ENCODE measurements at regions not wholly inside any gene's neighbourhood (a gene's known extent, or its start where the extent isn't known, plus 50 kb on each side); places are given as distances from the start of the nearest gene placed in this dataset.
"Not testable (repeated sequence)": the region's sequence is repeated elsewhere in the genome, so short reads cannot be mapped to it uniquely, and the experiment has no call there.

DNA sequence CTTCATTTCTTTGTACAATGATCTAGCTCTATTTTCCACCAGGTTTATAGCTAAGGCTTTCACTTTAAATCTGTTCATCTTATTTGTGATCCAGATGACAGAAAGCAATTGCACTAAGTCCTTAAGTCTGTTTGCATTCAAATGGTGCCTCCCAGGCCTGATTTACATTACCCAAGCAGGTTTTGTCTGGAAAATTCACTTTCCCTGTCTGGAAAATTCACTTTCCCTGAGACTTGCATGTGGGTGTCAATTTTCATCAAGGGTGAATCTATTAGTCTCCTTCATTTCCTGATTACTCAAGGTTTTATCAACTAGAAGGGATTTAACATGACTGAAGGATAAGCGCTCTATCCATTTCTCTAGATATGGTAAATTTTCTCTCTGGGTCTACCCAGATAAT is 1480.2 kb upstream of the GOT2 start:
- no peaks in the 10 kb centered on the region for H3K9me3 ChIP-seq
- ATAC-seq (ENCODE audit: low FRiP score in 2 of 2) (no peak), DNase-seq (no peak)
- no peaks in the 10 kb centered on the region for H3K4me1 ChIP-seq
- H3K36me3 ChIP-seq, result no peaks in the 10 kb centered on the region
- no peak overlapping the region for H3K27ac ChIP-seq
- 95 to 100% methylated on average over 1 of the region's 1 CpG for WGBS, 2 donors
- no peak for TF ChIP-seq POLR2AphosphoS5 (IDR thresholded peaks at IDR 0.05)
- TF ChIP-seq POLR2A (IDR thresholded peaks at IDR 0.05), result no peak
- TF ChIP-seq EP300 (IDR thresholded peaks at IDR 0.05), result no peak
- TF ChIP-seq, protein P1, sequence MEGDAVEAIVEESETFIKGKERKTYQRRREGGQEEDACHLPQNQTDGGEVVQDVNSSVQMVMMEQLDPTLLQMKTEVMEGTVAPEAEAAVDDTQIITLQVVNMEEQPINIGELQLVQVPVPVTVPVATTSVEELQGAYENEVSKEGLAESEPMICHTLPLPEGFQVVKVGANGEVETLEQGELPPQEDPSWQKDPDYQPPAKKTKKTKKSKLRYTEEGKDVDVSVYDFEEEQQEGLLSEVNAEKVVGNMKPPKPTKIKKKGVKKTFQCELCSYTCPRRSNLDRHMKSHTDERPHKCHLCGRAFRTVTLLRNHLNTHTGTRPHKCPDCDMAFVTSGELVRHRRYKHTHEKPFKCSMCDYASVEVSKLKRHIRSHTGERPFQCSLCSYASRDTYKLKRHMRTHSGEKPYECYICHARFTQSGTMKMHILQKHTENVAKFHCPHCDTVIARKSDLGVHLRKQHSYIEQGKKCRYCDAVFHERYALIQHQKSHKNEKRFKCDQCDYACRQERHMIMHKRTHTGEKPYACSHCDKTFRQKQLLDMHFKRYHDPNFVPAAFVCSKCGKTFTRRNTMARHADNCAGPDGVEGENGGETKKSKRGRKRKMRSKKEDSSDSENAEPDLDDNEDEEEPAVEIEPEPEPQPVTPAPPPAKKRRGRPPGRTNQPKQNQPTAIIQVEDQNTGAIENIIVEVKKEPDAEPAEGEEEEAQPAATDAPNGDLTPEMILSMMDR (IDR thresholded peaks at IDR 0.05), result no peak
- H3K27me3 ChIP-seq, result no peaks in the 10 kb centered on the region
- no peak overlapping the region for H3K4me3 ChIP-seq

DNA sequence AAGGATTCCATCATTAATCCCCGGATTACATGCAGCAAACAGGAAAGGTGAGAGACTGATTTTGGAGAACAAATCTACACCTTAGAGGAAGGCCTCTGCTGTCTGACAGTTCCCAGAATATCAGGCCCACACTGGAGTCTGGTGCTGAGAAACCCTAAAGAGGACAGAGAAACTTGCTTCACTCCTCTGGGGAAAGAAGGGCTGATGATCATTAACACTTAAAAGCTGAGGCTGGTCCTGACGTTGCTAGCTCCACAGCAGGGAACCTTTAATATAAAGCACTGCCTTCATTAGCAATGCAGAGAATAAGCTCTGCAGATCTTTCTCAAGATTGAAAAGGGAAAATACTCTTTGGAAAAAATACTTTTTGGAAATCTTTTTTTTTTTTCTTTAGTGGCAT is 1472.4 kb upstream of the GOT2 start:
- Histone ChIP-seq H3K9me3 (no peaks in the 10 kb centered on the region), H3K27ac (no peak overlapping the region), H3K27me3 (no peaks in the 10 kb centered on the region), H3K36me3 (no peaks in the 10 kb centered on the region), H3K4me3 (no peak overlapping the region), H3K4me1 (no peaks in the 10 kb centered on the region)
- DNase-seq, result no peak
- 53 to 63% methylated on average over 2 of the region's 2 CpGs for WGBS, 2 donors
- ATAC-seq (ENCODE audit: low FRiP score in 2 of 2), result no peak
- TF ChIP-seq POLR2AphosphoS5 (IDR thresholded peaks at IDR 0.05), result no peak
- no peak for TF ChIP-seq POLR2A (IDR thresholded peaks at IDR 0.05)
- no peak for TF ChIP-seq EP300 (IDR thresholded peaks at IDR 0.05)
- TF ChIP-seq, protein P1 (IDR thresholded peaks at IDR 0.05), result no peak

DNA sequence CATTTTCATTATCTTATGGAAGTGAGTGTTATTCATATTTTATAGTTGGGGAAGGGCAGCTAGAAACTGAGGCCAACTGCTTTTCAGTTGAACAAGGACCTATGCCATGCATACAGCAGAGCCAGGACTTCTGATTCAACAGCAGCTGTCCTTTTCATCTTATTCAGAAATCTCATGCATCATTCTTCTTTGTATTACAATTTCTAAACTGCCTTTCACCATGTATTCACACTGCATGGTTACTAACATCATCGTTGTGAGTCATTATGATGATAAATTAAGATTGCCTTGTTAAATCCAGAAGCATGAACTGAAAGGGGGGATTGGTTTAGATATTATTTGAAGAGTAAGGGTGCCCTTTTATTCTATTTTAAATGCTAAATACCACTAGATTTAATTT is 1470.1 kb upstream of the GOT2 start:
- WGBS, 2 donors, result 68 to 78% methylated on average over 1 of the region's 1 CpG
- ATAC-seq (ENCODE audit: low FRiP score in 2 of 2) (peak in 1 of 2 donors; percentile 26), DNase-seq (no peak)
- no peak overlapping the region for H3K27ac ChIP-seq
- no peaks in the 10 kb centered on the region for H3K4me1 ChIP-seq
- H3K9me3 ChIP-seq, result no peaks in the 10 kb centered on the region
- TF ChIP-seq, protein P1 (IDR thresholded peaks at IDR 0.05), result no peak
- TF ChIP-seq EP300 (IDR thresholded peaks at IDR 0.05) (no peak), POLR2A (IDR thresholded peaks at IDR 0.05) (no peak), POLR2AphosphoS5 (IDR thresholded peaks at IDR 0.05) (no peak)
- H3K27me3 ChIP-seq, result no peaks in the 10 kb centered on the region
- no peak overlapping the region for H3K4me3 ChIP-seq
- H3K36me3 ChIP-seq, result no peaks in the 10 kb centered on the region

DNA sequence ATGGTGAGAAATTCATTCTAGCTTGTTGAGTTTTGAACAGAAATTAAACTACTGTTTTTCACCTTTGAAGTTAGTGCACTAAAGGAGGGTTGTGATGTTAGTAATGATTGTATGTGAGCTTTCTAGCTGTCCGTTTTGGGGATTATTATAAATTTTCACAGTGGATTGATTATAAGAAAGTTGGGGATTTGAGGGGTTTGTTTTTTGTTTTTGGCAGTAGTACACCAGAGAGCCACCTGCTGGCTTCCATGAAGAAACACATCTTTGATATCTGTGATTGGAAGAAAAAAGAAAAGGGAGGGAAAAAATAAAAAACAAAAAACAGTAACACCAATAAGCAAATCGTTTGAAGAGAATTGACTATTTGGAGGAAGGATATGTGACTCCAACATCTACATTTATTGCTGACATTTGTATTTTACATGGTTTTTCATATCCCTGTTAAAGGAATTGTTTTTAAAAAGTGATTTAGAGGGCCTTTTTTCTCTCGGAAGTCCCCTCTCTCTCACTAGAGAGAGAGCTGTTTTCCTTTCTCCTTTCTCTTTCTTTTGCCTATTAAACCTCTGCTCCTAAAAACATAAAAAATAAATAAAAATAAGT is 1469.5 kb upstream of the GOT2 start:
- ATAC-seq (ENCODE audit: low FRiP score in 2 of 2) (no peak), DNase-seq (no peak)
- H3K4me1 ChIP-seq, result no peaks in the 10 kb centered on the region
- H3K36me3 ChIP-seq, result no peaks in the 10 kb centered on the region
- H3K27ac ChIP-seq, result no peak overlapping the region
- TF ChIP-seq, protein P1 (IDR thresholded peaks at IDR 0.05), result peak in 2 of 6 experiments; percentile 19 to 20
- TF ChIP-seq POLR2AphosphoS5 (IDR thresholded peaks at IDR 0.05), result no peak
- no peaks in the 10 kb centered on the region for H3K9me3 ChIP-seq
- no peak overlapping the region for H3K4me3 ChIP-seq
- H3K27me3 ChIP-seq, result no peaks in the 10 kb centered on the region
- WGBS, 2 donors, result 28 to 35% methylated on average over 3 of the region's 3 CpGs

DNA sequence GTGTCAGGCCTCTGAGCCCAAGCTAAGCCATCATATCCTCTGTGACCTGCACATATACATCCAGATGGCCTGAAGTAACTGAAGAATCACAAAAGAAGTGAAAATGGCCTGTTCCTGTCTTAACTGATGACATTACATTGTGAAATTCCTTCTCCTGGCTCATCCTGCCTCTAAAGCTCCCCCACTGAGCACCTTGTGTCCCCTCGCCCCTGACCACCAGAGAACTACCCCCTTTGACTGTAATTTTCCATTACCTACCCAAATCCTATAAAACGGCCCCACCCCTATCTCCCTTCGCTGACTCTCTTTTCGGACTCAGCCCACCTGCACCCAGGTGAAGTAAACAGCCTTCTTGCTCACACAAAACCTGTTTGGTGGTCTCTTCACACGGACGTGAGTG is 1466.6 kb upstream of the GOT2 start:
- not testable (repeated sequence) for H3K9me3 ChIP-seq; H3K36me3 ChIP-seq; H3K27me3 ChIP-seq; H3K4me3 ChIP-seq; DNase-seq; H3K27ac ChIP-seq; ATAC-seq (ENCODE audit: low FRiP score in 2 of 2); H3K4me1 ChIP-seq
- WGBS, 2 donors, result 77 to 87% methylated on average over 6 of the region's 6 CpGs

All from upper lobe of left lung (tissue), 6 donors.